Activated naive CD4-positive, alpha-beta T cell treated with anti-CD3 and anti-CD28 coated beads, Interleukin-2, amount 10 ng/mL, durations not matched to agents 7 days and 5 days (primary cell): ENCODE measurements at regions not wholly inside any gene's neighbourhood (a gene's known extent, or its start where the extent isn't known, plus 50 kb on each side); places are given as distances from the start of the nearest gene placed in this dataset.

Source experiments
- CTCF ChIA-PET: fragments of 350-600 bp; sonication (Branson Sonifier 250); formaldehyde crosslinking; loops from one replicate; lab custom pipeline; 2021; ENCODE audit warnings: antibody characterized with exemption; lab: Charles Lee
- DNase-seq: peaks from one replicate; pipeline ENCODE4 v3.0.0-alpha.2; 2020
- H3K27ac Mint-ChIP-seq: one replicate; pipeline ENCODE4 v1.8.0; 2021; ENCODE audit warnings: mild to moderate bottlenecking, moderate library complexity, mixed read lengths
- H3K27me3 Mint-ChIP-seq: one replicate; pipeline ENCODE4 v1.8.0; 2021; ENCODE audit warnings: mild to moderate bottlenecking, mixed read lengths
- H3K36me3 Mint-ChIP-seq: one replicate; pipeline ENCODE4 v1.8.0; 2021; ENCODE audit warnings: mixed read lengths
- H3K4me1 Mint-ChIP-seq: one replicate; pipeline ENCODE4 v1.8.0; 2021; ENCODE audit warnings: mixed read lengths
- H3K4me3 Mint-ChIP-seq: one replicate; pipeline ENCODE4 v1.8.0; 2021; ENCODE audit warnings: mild to moderate bottlenecking, moderate library complexity, mixed read lengths
- H3K9me3 Mint-ChIP-seq: one replicate; pipeline ENCODE4 v1.8.0; 2021; ENCODE audit warnings: mixed read lengths

DNA sequence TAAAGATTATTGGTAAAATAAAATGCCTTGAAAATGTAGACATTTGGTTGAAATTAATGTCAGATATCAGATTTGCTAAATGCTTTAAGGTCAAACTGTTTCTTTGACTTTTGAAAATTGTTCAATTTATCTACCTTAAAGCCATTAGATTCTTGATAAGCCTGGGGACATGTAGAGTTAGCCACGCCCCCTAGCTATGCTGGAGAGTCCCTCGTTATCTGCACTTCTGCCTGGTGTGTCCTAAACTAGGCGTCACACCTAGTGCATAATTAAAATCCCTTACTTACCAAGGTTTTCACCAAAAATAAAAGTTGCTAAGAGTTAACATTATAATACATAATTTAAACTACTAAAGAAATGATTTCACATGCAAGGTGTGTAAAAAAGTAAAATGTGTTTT is 79.5 kb downstream of the EGLN3 start:
- H3K27me3 Mint-ChIP-seq, result peaks cover 16% of the 10 kb centered on the region
- H3K4me3 Mint-ChIP-seq, result no peak overlapping the region
- H3K36me3 Mint-ChIP-seq, result peaks cover 2% of the 10 kb centered on the region
- DNase-seq, result no peak
- H3K9me3 Mint-ChIP-seq, result peaks cover 23% of the 10 kb centered on the region
- CTCF ChIA-PET, result interaction anchor here (0.8 kb wide), 1 partner anchor 227 kb away, joined by 4 read pairs; no protein-coding TSS in a partner anchor
- no peak overlapping the region for H3K27ac Mint-ChIP-seq
- H3K4me1 Mint-ChIP-seq, result no peaks in the 10 kb centered on the region

DNA sequence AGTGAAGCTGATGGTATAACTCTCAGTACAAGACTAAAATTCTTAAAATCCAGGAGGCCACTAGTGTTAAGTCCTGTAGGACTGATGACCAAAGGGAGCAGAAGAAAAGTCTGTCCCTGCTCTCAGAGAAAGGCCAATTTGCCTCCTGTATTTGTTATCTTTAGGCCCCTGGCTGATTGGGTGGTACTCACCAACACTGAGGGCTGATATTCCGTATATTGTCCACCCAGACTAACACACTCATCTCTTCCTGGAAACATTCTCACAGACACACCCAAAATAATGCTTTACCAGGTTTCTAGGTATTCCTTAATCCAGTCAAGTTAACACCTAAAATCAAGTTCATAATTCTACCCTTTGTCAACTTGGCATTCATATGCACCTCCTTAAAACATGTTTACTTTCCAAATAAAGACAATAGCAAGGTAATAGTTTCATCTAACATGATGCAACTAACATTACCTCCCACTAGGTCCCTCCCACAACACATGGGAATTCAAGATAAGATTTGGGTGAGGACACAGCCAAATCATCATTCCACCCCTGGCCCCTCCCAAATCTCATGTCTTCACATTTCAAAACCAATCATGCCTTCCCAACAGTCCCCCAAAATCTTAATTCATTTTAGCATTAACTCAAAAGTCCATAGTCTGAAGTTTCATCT is 84.3 kb downstream of the EGLN3 start:
- no peaks in the 10 kb centered on the region for H3K4me1 Mint-ChIP-seq
- H3K36me3 Mint-ChIP-seq, result no peaks in the 10 kb centered on the region
- H3K27me3 Mint-ChIP-seq, result peaks cover 13% of the 10 kb centered on the region
- no peak for DNase-seq
- H3K4me3 Mint-ChIP-seq, result no peak overlapping the region
- H3K27ac Mint-ChIP-seq, result no peak overlapping the region
- CTCF ChIA-PET, result no interaction called here
- H3K9me3 Mint-ChIP-seq, result no peaks in the 10 kb centered on the region

DNA sequence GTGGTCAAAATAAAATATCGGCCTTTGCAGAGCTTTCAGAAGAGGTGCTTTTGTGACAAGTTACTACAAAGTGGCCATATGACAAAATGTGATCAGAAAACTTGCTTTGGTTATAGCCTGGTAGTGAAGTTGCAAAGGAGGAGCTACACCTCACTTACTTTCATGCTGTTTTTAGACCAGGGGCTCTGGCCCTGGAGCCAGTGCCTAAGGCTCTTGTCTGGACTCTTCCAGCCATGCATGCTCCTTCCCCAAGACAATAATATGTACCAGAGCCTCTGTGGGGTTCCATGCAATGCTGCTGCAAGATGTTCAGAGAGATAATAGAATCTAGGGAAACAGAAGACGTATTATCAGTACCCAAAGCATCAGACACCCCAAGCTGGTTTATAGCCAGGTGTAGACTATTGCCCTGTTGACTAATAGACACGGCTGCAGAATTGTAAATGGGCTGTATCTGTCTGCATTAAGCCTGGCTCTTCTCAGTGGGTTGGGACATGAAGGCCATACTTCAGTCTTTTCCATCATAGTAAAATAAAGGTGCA is 88.5 kb downstream of the EGLN3 start:
- no peaks in the 10 kb centered on the region for H3K36me3 Mint-ChIP-seq
- DNase-seq, result no peak
- CTCF ChIA-PET, result no interaction called here
- H3K4me3 Mint-ChIP-seq, result no peak overlapping the region
- peaks cover 8% of the 10 kb centered on the region for H3K4me1 Mint-ChIP-seq
- no peaks in the 10 kb centered on the region for H3K9me3 Mint-ChIP-seq
- no peak overlapping the region for H3K27ac Mint-ChIP-seq
- H3K27me3 Mint-ChIP-seq, result peaks cover 16% of the 10 kb centered on the region

DNA sequence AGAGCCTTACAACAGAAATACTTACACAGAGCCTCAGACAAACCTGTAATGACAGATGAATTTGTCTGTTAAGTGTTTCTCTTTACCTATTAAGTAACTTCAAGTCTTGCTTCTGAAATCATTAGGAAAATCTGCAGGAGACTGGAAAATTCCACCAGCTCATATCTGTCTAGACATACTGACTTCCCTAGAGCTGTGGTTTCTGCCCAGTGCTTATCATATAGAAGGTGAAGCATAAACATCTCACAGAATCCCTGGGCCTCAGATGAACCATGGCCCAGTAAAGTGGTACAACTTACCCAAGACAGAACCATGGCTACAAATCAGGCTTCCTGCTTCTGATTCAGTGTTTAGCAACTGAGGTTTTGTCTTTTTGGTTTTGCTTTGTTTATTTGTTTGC is 91.6 kb downstream of the EGLN3 start:
- no peak for DNase-seq
- no peaks in the 10 kb centered on the region for H3K36me3 Mint-ChIP-seq
- H3K27ac Mint-ChIP-seq, result no peak overlapping the region
- CTCF ChIA-PET, result interaction anchor here (2.5 kb wide), 1 partner anchor 11 kb away, joined by 9 read pairs; no protein-coding TSS in a partner anchor
- peaks cover 18% of the 10 kb centered on the region for H3K27me3 Mint-ChIP-seq
- no peaks in the 10 kb centered on the region for H3K9me3 Mint-ChIP-seq
- H3K4me1 Mint-ChIP-seq, result peaks cover 8% of the 10 kb centered on the region
- H3K4me3 Mint-ChIP-seq, result no peak overlapping the region

DNA sequence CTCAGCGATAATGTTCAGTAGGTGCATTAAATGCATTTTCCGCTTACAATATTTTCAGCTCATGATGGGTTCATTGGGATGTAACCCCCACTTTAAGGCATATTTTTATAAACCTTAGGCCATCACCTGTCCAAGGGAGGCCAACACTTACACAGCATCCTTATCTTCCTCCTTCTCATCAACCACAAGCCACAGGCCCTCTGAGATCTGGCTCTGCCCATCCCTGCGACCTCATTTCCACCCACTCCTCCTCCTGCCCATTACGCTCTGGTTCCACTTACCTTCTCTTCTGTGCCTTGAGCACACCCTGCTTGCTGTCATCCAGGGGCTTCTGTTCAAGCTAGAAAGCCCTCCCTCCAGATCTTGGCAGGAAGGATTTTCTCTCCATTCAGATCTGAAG is 93.2 kb downstream of the EGLN3 start:
- CTCF ChIA-PET, result interaction anchor here (2.5 kb wide), 1 partner anchor 9 kb away, joined by 9 read pairs; no protein-coding TSS in a partner anchor
- Mint-ChIP-seq H3K36me3 (no peaks in the 10 kb centered on the region), H3K27me3 (peaks cover 18% of the 10 kb centered on the region)

DNA sequence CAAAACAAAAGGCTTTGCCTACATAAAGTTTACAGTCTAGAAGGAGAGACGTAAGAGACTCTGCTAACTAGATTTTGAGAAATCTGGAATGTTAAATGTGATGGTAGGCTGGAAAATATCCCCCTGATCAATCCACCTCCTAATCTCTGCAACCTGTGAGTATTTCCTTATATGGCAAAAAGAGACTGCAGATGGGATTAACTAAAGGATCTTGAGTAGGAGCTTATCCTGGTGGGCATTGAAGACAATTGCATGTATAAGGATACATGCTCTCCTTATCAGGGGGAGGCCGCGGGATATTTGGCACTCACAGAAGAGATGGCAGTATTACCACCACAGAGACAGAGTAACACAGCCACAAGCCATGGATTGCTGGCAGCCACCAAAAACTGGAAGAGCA is 95.2 kb downstream of the EGLN3 start:
- CTCF ChIA-PET, result no interaction called here
- Mint-ChIP-seq H3K36me3 (no peaks in the 10 kb centered on the region), H3K4me1 (peaks cover 8% of the 10 kb centered on the region), H3K27ac (no peak overlapping the region), H3K4me3 (no peak overlapping the region), H3K9me3 (no peaks in the 10 kb centered on the region), H3K27me3 (peaks cover 28% of the 10 kb centered on the region)
- DNase-seq, result no peak

More for the DNA sequence above, 93.2 kb downstream of the EGLN3 start:
- H3K27ac Mint-ChIP-seq, result no peak overlapping the region
- H3K9me3 Mint-ChIP-seq, result no peaks in the 10 kb centered on the region
- H3K4me3 Mint-ChIP-seq, result no peak overlapping the region
- DNase-seq, result no peak
- peaks cover 8% of the 10 kb centered on the region for H3K4me1 Mint-ChIP-seq
